Thyroid gland (tissue), 4 donors: ENCODE measurements at regions not wholly inside any gene's neighbourhood (a gene's known extent, or its start where the extent isn't known, plus 50 kb on each side); places are given as distances from the start of the nearest gene placed in this dataset.

Source experiments
- CTCF ChIP-seq, 6 experiments: fragments of 200-600 bp in 3 of 6; fragments of 450-650 bp in 3 of 6; sonication (generic) in 3 of 6; IDR thresholded peaks; one replicate each; pipeline ENCODE4 v1.5.1; 2016 to 2019; ENCODE audit warnings: antibody characterized with exemption in 6 of 6, mild to moderate bottlenecking in 2 of 6, inconsistent platforms in 1 of 6, moderate library complexity in 1 of 6
- POLR2A ChIP-seq, 2 donors: fragments of 450-650 bp; IDR thresholded peaks; one replicate each; pipeline ENCODE4 v1.6.1; 2017; ENCODE audit warnings: antibody characterized with exemption in 2 of 2, mild to moderate bottlenecking in 2 of 2, moderate library complexity in 1 of 2

GRCh38 chr11:79661373-79661772 is 220.5 kb upstream of the TENM4 start:
- TF ChIP-seq CTCF (IDR thresholded peaks at IDR 0.05) (no peak), POLR2A (IDR thresholded peaks at IDR 0.05) (no peak)
